Fibroblast of upper back skin (primary cell): ENCODE measurements at regions not wholly inside any gene's neighbourhood (a gene's known extent, or its start where the extent isn't known, plus 50 kb on each side); places are given as distances from the start of the nearest gene placed in this dataset.
"Not testable (repeated sequence)": the region's sequence is repeated elsewhere in the genome, so short reads cannot be mapped to it uniquely, and the experiment has no call there.

Experiments used
- DNase-seq: peaks from one replicate; pipeline ENCODE4 v3.0.0-alpha.2; 2013

DNA sequence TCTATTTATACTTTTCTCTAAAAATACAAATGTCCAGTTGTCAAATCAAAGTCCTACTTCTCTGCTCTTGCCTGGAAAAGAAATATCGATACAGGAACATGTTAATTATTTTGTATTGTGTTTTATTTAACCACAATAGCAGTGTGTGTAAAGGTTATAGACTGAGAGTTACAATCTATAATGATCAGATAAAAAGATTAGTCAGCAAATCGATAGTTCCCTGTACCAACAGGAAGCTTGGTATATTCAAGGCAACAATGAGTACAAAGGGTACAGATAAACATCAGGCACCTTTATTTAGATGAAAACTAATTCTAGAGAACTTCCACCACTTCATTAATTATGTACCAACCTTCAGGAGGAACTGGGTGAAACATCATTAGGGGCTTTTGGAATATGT is 469.5 kb downstream of the GBA3 start:
- no peak for DNase-seq

- DNase-seq = no peak
Measured at GRCh38 chr4:23161787-23162186, 469.1 kb downstream of the GBA3 start.

DNA sequence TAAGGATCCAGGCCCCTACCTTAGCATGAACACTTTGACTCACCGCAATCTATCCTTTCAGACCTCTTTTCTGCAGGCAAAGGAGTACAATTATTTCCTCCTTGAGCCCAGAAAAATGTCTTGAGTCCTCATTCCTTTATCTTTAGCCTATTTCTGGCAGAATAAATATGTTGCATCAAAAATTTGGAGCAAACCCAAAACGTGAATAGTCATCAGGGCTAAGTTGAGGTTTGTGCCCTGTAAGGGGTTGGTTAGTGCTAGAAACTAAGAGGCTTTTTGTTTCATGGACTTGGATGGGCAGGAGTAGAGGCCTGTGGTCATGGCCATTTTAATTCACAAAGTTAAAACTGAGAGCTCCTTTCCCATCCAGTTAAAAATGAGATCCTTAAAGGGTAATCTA is 460.3 kb downstream of the GBA3 start:
- DNase-seq = peak; percentile 5

- no peak for DNase-seq
Measured at GRCh38 chr4:23149815-23150214, 457.1 kb downstream of the GBA3 start.

GRCh38 chr4:23144707-23145106 is 452.0 kb downstream of the GBA3 start:
- no peak for DNase-seq

DNA sequence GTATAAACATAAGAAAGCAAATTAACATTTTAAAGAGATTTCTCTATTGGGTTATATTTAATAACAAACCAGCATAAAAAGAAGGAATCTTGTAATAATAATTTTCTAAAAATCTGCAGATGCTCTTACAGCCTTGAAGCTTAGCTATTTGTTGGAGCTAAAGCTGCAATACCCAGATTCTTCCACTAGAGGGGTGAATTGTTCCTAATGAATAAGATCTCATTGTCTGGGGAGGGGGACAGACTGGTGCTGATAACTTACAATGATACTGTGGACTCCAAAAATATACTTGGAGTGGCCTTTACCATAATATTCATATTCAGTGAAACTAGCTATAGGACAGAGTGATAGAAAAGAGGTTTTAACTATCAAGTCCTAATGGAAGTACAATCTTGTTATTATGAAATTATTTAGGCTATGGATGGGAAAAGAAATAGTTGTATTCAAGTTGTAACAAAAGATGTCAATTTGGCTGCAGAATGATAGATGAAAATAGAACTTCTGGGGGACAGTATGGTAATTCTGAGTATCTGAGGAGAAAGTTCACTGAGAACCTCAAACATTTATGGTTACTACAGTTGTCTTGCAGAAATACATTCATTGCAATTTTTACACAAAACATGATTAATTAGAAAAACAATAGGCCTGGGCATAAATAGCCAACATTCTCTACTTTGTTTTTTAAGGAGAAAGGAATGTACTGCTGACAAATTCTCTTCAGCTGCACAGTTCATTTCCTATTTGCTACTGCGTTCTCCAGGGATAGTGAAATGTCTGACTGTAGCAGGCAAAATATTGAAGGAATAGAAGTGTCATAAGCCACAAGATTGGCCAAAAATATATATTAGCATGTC is 443.3 kb downstream of the GBA3 start:
- peak; percentile 50 for DNase-seq

GRCh38 chr4:23134331-23134730 is 441.6 kb downstream of the GBA3 start:
- DNase-seq = no peak

DNA sequence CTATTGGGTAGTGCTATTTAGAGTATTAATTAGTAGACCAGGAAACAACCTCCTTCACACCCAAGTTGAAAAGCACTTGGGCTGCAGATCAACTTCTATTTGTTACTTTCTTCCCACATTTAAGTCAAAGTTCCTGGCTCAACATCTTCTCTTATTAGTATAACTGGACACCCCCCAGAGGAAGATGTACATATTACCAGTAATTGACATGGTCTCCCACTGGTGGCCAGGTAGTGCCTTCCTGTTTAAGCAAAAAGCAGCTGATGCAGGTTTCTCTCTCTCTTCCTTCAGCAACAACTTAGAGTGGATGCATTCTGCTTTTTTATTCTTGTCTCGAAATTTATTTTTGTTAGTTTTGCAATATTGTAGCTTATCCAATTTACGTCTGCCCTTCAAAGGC is 438.1 kb downstream of the GBA3 start:
- DNase-seq = peak; percentile 2

GRCh38 chr4:23125118-23125517 is 432.4 kb downstream of the GBA3 start:
- DNase-seq = no peak

GRCh38 chr4:23122666-23123400 is 430.1 kb downstream of the GBA3 start:
- no peak for DNase-seq

DNA sequence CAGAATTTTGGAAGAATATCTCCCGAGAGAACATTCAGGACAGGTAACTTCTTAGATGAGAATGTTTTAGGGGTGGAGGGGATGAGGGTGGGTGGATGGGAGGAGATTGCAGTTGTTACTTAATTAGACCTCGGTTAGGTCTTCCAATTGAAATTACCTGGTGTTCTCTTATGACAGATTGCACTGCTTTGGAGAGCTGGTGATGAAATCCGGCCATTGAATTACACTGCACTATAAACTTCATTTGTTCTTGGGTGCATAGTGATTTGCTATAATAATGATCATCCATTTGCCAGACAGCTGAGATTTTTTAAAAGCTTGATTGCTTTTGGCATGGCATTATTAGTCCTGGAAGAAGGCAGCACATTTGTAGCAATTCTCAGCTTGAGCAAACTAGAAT is 427.6 kb downstream of the GBA3 start:
- no peak for DNase-seq

- no peak for DNase-seq
Measured at GRCh38 chr4:23117826-23118225, 425.1 kb downstream of the GBA3 start.

GRCh38 chr4:23114538-23114937 is 421.8 kb downstream of the GBA3 start:
- peak; percentile 2 for DNase-seq

DNA sequence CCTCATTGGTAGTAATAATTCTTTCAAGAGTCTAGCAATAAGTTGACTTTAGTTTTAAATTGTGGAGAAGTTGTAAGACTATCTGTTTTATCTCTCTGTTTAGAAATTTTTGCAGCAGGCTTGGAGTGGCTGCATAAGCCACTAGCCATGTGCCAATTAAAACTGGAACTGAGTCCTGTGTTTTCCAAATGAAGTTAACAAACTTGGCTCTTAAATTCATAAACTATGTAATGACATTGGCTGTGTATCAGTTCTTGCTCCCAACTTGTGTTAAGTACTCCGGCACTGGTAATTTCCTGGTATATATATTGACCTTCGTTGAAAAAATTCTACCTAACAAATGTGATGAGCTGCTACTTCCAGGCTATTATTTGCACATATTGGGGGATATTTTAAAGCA is 420.4 kb downstream of the GBA3 start:
- DNase-seq = no peak

DNA sequence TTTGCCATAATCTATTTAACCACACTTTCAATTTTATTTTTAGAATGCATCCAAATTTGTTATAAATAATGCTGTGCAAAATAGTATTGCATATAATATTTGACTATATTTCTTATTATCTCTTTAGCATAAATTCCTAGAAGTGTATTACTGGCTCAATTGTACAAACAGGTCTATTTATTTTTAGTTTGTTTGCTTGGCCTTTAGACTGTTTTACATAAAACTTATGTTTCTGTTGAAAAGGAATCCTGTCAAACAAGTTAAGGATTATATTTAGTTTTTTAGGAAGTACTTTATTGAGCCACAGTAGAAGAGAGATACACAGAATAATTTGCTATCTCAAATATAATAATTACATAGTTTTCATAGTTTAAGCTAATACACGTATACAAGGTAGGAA is 413.8 kb downstream of the GBA3 start:
- no peak for DNase-seq

DNA sequence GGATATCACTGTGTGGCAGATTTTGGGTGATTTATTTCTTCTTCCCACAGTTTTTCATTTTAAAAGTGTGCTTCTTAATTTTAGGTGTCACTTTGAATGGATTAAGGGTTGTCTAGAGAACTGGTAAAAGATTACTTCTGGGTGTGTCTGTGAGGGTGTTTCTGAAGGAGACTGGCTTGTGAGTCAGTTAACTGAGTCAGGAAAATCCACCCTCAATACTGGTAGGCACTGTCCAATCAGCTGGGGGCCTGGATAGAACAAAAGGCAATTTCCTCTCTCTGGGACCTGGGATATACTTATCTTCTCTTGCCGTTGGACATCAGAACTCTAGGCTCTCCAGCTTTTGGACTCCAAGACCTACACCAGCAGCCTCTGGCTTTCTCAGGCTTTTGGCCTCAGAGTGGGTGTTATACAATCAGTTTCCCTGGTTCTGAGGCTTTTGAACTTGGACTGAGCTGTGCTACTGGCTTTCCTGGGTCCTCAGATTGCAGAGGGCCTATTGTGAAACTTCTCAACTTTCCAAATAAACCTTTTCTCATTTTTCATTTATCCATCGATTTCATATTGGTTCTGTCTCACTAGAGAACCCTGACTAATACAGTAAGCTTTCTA is 413.1 kb downstream of the GBA3 start:
- no peak for DNase-seq

GRCh38 chr4:23097251-23097650 is 404.5 kb downstream of the GBA3 start:
- DNase-seq = peak; percentile 59

DNA sequence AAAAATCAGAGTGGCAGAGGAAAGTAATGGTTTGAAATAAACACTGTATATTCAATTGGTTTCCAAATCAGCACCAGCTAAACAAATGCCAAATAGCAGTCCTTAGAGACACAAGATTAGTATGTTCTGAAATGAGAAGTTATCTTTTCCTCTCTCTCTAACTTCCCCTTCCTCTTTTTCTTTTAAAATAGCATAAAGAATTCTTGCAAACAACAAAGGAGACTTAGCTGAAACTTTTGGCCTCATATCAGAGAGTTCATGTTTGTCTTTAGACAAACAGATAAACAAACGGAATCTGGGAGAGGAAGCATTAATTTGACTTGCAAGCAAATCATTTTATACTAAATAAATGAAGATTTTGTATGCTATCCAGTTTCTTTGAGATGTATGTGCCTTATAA is 399.0 kb downstream of the GBA3 start:
- no peak for DNase-seq

- DNase-seq = no peak
Measured at GRCh38 chr4:23085249-23085568, 392.5 kb downstream of the GBA3 start.

GRCh38 chr4:23084559-23085248 is 392.0 kb downstream of the GBA3 start:
- DNase-seq = peak; percentile 16

- no peak for DNase-seq
Measured at GRCh38 chr4:23083391-23083790, 390.7 kb downstream of the GBA3 start.

DNA sequence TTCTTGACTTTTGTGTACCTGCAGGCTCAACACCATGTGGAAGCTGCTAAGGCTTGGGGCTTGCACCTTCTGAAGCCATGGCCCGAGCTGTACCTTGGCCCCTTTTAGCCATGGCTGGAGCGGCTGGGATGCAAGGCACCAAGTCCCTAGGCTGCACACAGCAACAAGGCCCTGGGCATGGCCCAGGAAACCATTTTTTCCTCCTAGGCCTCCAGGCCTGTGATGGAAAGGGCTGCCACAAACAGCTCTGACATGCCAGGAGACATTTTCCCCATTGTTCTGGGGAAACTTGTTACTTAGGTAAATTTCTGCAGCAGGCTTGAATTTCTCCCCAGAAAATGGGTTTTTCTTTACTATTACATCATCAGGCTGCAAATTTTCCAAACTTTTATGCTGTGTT is 387.4 kb downstream of the GBA3 start:
- not testable (repeated sequence) for DNase-seq

DNA sequence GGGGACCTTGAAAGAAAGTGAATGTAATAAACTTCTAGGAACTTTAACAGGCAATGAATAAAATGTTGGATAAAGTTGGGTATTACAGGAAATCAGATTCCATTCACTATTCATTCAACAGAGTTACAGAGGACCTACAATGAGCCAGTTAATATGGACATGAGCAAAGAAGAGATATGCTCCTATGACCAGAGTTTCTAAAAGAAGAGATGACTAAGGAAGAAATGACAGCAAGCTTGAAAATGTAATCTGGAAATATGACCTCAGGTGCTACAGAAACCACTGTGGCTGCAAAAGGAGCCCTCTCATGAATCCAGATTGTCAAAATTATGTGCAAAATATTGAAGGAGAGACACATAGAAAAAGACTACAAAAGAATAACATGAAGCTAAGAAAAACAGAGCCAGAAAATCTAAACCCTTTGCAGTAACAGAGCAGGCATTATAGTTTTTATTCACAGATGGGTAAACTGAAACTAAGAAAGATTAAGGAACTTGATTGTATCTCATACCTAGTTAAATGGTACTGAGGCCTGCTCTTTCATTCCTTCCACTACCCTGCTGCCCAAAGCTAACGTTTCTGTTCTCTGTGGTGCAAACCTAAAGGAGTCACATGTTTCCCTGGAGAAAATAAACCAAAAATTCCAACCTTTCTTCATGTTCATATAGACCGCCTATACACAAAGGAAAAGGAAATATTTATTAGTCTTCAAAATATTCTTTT is 378.3 kb downstream of the GBA3 start:
- no peak for DNase-seq
